MM.1S (cell line): ENCODE measurements at regions not wholly inside any gene's neighbourhood (a gene's known extent, or its start where the extent isn't known, plus 50 kb on each side); places are given as distances from the start of the nearest gene placed in this dataset.

Experiments
- EZH2 ChIP-seq: fragments of 300-600 bp; sonication (generic); optimal IDR thresholded peaks from 2 replicates; pipeline ENCODE3; 2017; ENCODE audit warnings: low read depth, mild to moderate bottlenecking, antibody characterized with exemption, low read length, mixed read lengths
- EZH2phosphoT487 ChIP-seq: fragments of 300-600 bp; sonication (generic); IDR thresholded peaks from 2 replicates; pipeline ENCODE4 v1.6.1; 2018; ENCODE audit warnings: antibody characterized with exemption, low read length
- TF ChIP-seq, protein P1 (sequence below): fragments of 300-600 bp; sonication (generic); IDR thresholded peaks from 2 replicates; pipeline ENCODE4 v1.5.1; 2016; ENCODE audit warnings: antibody characterized with exemption, low read length, mixed read lengths

DNA sequence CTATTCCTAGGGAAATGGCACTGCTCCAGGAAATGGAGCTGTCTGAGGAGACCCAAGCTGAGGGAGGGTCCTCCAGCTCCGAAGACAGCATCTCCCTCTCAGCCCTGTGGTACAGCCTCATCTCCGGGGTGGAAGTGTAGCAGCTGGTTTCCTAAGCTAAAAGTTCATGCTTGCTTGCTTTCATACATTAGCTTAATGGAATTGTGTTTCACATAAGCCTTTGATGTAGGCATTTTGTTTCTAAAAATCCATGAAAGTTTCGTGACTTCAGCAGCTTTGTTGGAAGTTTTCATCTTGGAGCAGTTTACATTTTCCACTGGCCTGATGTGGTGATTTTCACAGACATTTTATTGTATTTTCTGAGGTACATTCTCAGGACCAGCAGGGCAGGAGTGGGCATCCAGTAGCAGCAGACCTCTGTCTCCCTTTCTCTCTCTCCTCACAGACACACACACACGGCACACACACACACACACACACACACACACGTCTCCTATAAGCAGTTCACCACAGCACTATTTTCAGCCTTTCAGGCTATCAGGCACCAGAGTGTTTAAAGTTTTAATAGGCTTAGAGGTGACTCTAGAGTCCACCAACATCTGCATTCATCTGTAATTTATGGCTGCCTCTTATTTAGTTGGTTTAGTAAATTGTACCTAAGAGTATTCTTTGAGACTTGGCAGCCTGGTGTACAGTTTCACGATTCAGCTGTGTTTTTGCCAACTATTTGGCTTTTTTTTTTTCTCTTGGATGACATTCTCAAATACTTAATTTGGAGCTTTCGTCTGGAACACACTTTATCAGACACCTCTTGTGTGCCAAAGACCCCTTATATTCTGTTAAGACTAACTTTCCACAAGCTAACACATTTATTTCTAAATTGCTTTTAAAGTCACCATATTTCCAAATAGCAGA, 225.8 kb upstream of the SFRP2 start:
- TF ChIP-seq, protein P1, sequence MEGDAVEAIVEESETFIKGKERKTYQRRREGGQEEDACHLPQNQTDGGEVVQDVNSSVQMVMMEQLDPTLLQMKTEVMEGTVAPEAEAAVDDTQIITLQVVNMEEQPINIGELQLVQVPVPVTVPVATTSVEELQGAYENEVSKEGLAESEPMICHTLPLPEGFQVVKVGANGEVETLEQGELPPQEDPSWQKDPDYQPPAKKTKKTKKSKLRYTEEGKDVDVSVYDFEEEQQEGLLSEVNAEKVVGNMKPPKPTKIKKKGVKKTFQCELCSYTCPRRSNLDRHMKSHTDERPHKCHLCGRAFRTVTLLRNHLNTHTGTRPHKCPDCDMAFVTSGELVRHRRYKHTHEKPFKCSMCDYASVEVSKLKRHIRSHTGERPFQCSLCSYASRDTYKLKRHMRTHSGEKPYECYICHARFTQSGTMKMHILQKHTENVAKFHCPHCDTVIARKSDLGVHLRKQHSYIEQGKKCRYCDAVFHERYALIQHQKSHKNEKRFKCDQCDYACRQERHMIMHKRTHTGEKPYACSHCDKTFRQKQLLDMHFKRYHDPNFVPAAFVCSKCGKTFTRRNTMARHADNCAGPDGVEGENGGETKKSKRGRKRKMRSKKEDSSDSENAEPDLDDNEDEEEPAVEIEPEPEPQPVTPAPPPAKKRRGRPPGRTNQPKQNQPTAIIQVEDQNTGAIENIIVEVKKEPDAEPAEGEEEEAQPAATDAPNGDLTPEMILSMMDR, result no peak
- TF ChIP-seq EZH2phosphoT487 (no peak), EZH2 (no peak)
